ENCODE measurements at regions not wholly inside any gene's neighbourhood (a gene's known extent, or its start where the extent isn't known, plus 50 kb on each side); places are given as distances from the start of the nearest gene placed in this dataset.
"Not testable (repeated sequence)": the region's sequence is repeated elsewhere in the genome, so short reads cannot be mapped to it uniquely, and the experiment has no call there.

DNA sequence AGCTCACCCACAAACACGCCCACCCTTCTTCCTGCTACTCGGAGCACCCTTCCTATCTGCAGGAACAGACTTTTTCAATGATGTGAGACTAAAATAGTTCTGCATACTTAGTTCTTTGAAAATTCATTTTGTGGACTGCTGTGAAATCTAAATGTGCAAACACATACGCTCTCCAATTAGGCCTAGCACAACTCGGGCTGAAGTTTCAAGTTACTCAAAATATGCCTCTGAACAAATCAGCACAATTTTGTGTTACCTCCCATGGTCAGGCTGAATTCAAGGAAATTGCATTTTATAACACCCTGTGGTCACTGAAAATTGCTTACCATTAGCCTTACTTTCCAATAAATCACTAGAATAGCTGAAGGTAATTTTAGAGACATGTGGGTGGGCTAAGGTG, 323.8 kb upstream of the ADCY2 start:
- DNase-seq: no peak
- intact Hi-C loops (cut with DNase I): no loop called here

DNA sequence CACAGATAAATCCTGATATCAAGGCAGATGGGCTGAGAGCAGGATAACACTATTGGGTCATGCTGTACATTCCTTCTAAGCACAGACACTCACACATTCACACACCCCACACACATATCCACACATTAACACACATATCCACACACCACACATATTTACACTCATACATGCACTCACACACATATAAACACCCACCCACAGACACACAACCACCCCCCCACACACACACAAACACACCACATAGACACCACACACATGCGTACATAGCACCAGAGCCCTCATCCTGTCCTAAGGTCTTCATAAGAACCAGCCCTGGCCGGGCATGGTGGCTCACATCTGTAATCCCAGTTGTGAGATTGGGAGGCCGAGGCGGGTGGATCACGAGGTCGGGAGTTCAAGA, 322.3 kb upstream of the ADCY2 start:
- DNase-seq: no peak
- intact Hi-C loops (cut with DNase I): no loop called here

DNA sequence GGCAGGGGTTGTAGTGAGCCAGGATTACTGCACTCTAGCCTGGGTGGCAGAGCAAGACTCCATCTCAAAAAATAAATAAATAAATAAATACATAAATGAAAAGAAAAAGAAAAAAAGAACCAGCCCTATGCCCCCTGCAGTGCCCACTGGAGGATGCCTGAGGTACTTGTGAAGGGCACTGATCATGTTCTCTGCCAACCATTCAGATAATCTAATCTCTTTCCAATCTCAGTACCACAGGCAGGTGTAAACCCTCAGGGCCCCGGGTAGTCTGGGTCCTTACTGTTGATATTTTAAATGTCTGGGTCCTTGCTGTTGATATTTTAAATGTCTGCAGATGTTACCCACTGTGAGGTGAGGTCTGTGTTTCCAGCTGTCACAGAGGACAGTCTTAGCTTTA, 321.8 kb upstream of the ADCY2 start:
- no peak for DNase-seq
- intact Hi-C loops (cut with DNase I): no loop called here

DNA sequence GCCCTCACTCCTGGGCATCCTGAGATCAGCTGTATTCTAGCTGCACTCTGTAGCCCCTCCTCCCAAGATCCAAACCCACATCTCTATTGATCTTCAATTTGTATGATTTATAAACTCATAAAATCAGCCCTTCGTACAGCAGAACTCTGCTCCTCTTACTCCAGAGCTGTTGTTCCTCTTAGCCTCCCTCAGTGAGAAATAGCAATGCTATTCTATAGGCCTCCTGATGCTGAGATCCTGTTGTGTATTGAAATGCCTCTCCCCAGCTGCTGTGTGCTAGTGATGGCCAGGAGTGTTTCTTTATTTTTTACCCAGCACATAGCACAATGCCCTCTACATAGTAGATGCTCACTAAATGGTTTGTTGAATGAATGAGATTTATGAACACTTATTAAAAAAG, 320.5 kb upstream of the ADCY2 start:
- intact Hi-C loops (cut with DNase I): no loop called here
- no peak for DNase-seq

DNA sequence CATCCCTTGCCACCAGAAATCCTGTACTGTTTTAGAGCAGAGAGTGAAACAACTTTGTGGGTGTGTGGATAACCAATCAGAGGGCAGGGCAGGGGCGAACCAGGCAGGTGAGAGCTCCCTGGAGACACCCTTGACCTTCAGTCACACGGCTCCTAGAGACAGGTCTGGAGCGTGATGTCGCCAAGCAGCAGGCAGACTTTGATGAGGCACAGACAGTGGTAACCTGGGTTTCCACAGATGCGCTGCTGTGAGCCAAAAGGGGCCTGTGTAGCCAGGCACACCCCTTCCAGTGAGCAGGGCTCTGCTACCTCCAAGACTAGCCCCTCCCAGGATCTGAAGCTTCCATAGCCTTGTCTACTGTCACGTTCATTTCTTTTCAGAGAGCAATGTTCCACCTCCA, 317.8 kb upstream of the ADCY2 start:
- no peak for DNase-seq
- intact Hi-C loops (cut with DNase I): no loop called here

DNA sequence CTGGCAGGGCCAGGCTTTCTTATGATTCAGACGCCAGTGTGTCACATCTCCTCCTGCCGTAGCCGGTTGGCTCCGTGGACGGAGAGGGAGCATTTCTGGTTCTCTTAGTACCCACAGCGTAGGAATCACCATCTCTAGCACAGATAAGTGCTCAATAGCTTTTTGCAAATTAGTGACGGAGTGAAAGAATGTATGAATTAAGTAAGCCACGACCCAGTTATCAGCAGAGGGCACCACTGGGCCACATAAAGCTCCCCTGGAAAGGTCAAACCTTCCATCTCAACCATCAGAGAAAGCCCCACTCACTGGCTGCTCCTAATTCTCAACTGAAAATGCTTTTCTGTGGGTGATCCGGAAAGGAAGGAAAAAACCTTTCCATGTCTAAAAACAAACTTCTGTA, 317.0 kb upstream of the ADCY2 start:
- intact Hi-C loops (cut with DNase I): no loop called here
- DNase-seq: peak in 1 of 10 donors; percentile 3

DNA sequence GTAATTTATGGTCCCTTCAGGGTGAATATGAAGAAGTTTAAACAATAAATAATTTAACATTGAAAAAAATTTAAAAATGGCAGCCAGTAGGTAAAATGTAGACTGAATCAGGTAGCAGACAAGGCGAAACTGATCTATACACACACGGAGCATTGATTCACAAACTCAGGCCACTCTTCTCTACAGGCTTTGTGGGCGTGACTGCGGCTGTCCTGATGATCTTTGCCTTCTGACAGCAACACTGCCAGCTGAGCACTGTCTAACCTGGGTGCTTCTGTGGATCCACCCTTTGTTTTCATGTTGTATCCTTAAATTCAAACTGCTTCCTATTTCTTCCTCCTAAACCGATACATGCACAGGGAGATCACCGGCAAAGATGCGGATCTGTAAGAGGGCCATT, 315.4 kb upstream of the ADCY2 start:
- intact Hi-C loops (cut with DNase I): no loop called here
- no peak for DNase-seq

DNA sequence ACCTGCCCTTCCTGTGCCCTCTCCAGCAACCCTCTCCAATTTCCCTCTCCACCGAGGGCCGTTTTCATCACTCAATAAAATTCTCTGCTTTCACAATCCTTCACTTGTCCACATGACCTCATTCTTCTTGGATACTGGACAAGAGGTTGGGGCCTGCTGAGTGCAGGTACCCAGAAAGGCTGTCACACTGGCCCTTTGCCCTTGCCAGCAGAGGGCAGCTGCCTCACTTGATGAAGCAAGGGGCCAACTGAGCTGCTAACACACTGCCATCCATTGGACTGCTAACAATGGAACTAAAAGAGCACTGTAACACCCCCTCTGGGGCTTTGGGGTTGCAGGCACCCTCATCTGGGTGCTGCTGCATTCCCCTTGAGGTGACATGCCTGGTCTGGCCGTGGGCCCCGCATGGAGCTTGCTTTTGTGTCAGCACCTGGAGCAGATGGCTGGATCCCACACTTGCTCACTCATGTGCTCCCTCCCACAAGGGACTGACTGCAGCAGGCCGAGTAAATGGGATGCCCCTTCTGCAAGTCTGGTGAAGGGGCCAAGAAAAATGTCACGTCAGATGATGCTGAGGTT, 308.1 kb upstream of the ADCY2 start:
- DNase-seq: peak in 1 of 10 donors; percentile 76
- intact Hi-C loops (cut with DNase I): no loop called here

DNA sequence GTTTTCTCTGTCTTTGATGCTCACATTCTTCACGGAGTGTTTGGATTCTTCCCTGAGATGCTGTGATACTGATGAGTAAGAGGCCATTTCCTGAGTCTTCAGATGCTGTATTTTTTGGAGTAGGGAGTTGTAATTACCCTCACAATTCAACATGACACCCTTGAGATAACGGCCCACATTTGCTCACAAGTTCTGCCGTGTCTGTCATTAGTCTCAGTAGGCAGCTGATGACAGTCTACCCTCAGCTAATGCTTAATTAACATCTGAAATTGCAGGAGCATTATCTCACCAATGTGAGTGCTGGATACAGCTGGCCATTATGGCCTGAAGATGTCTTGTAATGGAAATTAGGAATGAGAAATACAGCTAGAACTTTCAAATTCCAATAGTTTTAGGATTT, 307.1 kb upstream of the ADCY2 start:
- intact Hi-C loops (cut with DNase I): no loop called here
- no peak for DNase-seq

DNA sequence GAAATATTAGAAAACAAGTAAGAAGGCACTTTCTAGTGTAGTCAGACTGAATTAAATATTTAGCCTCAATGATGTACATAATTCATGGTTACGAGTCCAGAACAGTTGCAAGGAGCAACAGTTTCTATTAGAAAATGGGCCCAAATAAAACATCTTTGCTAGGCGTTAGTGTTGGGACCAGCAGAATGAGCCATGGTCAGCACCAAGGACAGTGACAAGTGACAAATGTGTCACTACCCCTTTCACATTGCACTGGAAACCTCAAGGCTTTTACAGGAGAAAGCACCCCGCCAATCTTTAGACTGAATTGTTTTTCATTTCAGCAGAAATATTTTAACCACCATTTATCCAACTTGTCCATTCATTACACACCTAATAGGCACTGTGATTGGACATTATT, 301.3 kb upstream of the ADCY2 start:
- intact Hi-C loops (cut with DNase I): no loop called here
- DNase-seq: no peak

DNA sequence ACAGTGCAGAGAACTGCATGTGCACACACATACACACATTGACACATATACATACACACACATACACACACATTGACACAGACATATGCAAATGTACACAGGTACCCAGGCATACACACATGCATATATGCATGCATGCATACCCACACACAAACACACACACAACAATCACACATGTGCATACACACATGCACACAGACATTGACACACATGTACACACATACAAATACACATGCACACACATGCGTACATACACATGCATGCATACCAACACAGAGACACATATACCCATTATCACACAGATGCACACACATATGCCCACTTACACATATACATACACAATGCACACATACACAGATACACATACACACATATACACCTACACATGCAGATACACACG, 299.6 kb upstream of the ADCY2 start:
- DNase-seq: no peak
- intact Hi-C loops (cut with DNase I): no loop called here

DNA sequence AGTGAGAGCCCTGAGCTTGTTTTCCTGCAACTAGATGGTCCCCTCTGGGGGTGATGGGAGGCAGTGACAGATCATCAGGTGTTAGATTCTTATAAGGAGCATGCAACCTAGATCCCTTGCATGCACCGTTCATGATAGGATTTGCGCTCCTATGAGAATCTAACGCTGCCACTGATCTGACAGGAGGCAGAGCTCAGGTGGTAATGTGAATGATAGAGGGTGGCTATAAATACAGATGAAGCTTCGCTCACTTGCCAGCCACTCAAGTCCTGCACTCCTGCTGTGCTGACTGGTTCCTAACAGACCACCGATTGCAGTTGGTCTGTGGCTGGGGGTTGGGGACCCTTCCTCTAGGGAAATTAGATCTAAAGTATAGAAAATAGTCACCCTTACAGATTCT, 290.6 kb upstream of the ADCY2 start:
- no peak for DNase-seq
- intact Hi-C loops (cut with DNase I): no loop called here

DNA sequence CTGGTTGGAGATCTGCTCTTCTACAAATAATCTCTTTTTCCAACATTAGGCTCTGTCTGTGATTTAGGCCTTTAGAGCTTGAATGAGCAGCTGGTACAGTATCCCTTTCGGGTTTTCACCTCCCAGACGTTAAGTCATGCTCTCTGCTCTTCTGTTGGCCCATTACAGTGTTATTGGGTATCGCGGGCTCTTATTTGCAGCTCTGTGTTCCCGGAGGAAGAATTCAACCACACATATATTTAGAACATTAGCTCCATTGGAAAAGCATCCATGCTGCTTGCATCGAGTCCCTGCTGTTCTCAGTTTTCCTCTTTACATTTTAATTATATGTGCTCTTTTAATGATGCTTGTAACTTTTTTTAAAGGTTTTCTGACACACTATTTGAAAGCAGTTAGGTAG, 278.0 kb upstream of the ADCY2 start:
- intact Hi-C loops (cut with DNase I): no loop called here
- DNase-seq: no peak

DNA sequence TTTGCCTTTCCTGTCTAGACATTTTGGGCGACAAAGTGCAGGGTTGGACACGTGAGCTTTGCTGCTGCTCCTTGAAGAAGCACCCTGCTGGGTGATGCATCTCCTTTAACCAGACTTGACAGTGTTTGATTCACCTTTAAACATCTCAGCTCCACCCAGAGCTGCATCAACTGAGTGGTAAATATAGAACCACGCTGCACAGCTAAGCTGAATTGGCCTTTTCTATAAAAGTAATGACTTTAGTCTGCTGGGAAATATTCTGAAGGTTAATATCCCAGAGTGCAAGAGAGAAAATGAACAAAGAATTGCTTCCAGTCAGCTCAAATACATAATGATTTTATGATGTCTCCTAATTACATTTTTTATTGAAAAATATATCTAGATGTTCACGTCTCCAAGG, 264.3 kb upstream of the ADCY2 start:
- intact Hi-C loops (cut with DNase I): no loop called here

DNA sequence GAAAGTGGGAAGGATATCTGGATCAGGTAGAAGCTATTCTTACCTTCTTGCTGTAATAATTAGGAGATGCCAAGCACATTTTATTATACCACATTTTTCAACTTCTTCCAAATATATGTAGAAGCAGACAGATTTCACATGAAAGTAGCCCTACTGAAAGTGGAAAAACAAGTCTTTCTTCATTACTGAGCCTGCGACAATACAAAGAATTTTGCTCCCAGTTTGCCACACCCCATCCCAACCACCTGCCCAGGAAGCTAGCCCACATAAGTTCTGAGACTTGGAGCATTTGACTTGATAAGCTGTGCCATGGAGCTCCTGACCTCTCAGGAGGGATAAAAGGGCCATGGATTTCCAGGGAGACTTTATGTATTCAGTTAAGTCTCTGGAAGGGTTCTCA, 249.1 kb upstream of the ADCY2 start:
- no peak for DNase-seq
- intact Hi-C loops (cut with DNase I): no loop called here

More for the DNA sequence above, 264.3 kb upstream of the ADCY2 start:
- no peak for DNase-seq

DNA sequence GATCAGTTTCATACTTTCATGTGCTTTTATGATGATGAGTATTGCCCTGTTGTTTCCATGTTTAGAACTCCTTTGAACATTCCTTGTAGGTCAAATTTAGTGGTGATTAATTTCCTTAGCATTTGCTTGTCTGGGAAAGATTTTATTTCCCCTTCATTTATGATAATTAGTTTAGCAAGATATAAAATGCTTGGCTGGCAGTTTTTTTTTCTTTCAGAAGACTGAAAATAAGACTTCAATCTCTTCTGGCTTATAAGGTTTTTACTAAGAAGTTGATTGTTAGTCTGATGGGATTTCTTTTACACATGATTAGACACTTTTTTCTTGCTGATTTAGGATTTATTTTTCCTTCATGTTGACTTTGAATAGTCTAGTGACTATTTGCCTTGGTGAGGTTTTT, 238.9 kb upstream of the ADCY2 start:
- DNase-seq: no peak
- intact Hi-C loops (cut with DNase I): no loop called here

DNA sequence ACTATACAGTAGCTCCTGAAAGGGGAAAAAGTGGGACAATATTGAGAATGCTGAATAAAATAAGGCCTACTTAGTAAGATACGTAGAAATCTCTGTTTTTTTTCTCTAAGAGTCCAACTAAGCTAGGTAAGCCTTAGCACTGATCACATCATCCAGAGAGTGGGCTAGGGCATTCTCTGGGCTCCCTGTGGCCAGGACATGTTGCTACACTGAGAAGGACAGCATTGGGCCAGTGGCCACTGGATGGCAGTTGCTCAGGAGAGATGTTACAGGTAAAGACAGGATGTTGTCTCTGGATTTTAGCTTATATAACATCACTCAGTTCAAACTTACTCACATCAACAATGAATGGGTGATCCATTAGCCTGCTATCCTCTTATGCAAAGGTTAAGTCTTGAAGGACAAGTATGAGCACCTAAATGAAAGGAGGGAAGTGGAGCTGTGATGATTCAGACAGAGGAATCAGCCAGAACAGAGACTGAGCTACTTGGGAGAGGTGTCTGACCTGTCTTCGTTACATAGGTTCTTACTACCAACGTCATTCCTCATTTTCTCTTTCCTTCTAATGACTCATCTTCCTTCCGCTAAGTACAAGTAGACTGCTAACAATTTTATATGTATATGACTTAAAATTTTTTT, 226.6 kb upstream of the ADCY2 start:
- intact Hi-C loops (cut with DNase I): no loop called here
- no peak for DNase-seq

DNA sequence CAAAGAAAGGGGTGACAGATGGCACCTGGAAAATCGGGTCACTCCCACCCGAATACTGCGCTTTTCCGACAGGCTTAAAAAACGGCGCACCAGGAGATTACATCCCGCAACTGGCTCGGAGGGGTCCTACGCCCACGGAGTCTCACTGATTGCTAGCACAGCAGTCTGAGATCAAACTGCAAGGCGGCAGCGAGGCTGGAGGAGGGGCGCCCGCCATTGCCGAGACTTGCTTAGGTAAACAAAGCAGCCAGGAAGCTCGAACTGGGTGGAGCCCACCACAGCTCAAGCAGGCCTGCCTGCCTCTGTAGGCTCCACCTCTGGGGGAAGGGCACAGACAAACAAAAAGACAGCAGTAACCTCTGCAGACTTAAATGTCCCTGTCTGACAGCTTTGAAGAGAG, 225.2 kb upstream of the ADCY2 start:
- DNase-seq: peak in 1 of 10 donors; percentile 77
- intact Hi-C loops (cut with DNase I): not testable (repeated sequence)

DNA sequence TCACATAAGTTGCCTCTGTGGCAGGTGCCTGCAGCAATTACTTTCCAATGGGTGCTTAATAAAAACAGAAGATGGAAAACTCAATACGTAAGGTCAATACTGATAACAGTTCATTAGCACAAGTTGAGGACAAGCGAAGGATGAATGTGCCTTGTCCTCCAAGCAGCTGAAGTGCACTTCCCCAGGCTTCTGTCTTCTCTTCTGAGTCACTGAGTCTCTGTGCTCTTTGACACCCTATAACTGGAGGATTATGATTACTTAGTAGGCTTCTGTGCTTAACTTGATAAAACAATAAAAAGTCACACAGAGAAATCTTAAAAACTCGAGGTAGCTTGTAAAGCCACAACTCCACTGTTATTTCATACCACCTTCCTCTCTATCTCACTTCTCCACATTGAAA, 216.6 kb upstream of the ADCY2 start:
- intact Hi-C loops (cut with DNase I): no loop called here

DNA sequence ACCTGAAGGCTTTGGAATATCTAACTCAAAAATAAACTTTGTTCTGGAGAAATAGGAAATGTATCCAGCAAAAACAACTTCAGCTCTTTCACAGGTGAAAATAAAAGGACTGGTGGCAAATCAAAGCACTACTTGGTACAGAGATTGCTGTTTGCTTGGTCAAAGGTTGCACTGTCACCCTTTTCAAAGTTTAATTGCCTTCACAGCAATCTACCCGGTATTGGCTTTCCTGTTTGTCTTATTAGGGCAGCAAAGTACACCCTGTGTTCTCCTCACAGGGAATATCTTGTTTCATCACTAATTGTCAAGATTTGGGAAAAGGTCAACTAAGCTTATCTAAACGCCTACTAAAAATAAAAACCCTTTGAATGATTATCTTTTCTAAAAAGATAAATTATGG, 214.1 kb upstream of the ADCY2 start:
- DNase-seq: no peak
- intact Hi-C loops (cut with DNase I): no loop called here

More for the DNA sequence above, 216.6 kb upstream of the ADCY2 start:
- DNase-seq: no peak

DNA sequence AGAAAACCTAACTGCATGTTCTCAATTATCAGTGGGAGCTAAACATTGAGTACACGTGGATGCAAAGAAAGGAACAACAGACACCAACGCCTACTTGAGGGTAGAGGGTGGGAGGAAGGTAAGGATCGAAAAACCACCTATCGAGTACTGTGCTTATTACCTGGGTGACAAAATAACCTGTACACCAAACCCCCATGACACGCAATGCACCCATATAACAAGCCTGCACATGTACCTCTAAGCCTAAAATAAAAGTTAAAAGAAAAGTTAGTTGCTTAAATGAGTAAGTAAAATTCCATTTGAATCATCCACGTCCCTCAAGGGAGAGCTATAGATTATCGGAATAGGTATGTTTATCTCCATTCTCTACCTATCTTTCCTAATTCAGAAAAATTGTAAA, 210.2 kb upstream of the ADCY2 start:
- no peak for DNase-seq
- intact Hi-C loops (cut with DNase I): no loop called here

DNA sequence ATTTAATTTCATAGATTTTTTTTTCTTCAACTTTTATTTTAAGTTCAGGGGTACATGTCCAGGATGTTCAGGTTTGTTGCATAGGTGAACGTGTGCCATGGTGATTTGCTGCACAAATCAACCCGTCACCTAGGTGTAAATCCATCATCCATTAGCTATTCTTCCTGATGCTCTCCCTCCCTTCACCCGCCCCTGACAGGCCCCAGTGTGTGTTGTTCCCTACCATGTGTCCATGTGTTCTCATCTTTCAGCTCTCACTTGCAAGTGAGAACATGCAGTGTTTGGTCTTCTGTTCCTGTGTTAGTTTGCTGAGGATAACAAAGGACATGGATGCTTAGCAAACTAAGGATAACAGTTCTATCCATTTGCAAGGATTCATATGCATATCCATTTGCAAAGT, 209.1 kb upstream of the ADCY2 start:
- intact Hi-C loops (cut with DNase I): no loop called here
- DNase-seq: no peak

DNA sequence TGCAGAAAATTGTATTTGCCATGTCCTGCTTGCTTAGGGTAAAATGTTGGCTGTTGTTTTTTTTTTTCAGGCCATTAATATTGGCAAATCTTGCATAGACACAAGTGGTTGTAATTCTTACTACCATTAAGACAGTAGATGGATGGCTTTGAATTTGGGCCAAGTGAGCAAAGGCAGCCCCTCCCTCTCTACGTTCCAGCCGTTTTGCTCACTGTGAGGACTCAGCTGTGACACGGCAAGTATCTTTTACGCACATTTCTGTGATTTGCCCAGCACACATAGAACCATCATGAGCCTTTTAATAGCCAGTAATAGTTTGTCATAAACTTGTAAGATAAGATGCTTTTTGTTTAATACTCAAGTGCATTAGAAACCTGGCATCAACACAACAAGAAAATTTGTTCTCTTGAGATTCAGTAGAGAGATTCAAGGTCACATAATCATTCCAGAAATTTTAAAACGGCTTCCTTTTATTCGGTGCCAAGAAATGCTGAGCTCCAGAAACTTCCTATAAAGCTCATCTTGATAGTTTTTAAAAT, 205.2 kb upstream of the ADCY2 start:
- intact Hi-C loops (cut with DNase I): no loop called here
- DNase-seq: no peak
